ENCODE measurements at regions not wholly inside any gene's neighbourhood (a gene's known extent, or its start where the extent isn't known, plus 50 kb on each side); places are given as distances from the start of the nearest gene placed in this dataset.
"Not testable (repeated sequence)": the region's sequence is repeated elsewhere in the genome, so short reads cannot be mapped to it uniquely, and the experiment has no call there.

DNA sequence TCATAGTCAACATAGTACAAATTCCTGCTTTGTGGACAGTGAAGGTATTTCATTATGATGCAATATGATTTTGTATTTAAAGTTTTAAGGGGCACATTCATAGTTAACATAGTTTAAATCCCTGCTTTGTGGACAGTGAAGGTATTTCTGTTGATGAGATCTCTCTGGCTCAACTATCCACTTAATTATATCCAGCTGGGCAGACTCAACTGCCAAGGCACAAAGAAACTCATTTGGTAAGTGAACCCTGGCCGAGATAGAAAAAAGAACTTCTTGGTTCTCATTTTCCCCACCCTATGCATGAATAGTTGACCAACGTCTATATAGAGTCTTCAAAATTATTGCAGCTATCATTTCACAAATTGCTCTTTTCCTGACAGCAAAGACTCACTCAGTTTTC, 1194.6 kb downstream of the NCAM2 start:
- no peak for DNase-seq

DNA sequence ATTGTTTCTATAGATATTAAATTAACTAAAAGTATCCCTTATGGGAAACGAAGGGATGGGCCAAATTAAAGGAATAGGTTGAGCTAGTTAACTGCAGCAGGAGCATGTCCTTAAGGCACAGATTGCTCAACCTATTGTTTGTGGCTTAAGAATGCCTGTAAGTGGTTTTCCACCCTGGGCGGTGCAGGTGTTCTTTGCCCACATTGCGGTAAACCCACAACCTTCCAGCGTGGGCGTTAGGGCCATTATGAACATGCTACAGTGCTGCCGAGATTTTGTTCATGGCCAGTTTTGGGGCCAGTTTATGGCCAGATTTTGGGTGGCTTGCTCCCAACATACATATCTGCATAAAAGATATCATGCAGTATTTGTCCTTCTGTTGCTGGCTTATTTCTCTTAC, 1196.8 kb downstream of the NCAM2 start:
- not testable (repeated sequence) for DNase-seq

DNA sequence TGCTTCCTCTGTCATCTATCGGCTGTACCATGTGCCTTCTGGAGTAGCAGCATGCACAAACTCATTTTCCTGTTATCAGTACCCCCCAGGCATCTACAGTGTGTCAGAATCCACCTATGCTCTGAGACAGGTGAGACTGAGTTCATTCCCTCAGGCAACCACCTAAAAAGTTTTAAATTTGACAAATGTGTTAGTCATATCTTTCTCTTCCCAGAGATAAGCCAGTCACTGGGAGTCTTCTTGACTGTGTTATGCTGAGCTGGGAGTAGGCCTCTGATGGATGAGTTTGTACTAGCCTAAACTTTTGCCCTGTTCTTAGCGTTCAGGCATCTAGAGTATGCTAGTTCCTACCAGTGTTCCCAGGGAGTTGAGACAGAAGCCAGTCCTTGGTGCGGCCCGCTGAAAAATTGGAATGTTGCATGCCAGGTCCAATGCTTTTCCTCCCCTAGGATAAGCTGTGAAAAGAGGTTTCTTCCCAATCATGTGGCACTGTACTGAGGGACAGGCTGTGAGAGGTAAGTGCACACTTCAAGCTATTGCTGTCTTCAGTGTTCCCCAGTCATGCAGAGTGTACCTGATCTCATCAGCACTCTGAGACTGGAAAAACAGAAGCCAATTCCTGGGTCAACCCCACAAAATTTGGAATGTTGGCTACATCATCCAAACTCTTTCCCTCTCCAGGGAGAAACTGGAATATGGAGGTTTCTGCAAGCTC, 1202.3 kb downstream of the NCAM2 start:
- DNase-seq, result no peak

DNA sequence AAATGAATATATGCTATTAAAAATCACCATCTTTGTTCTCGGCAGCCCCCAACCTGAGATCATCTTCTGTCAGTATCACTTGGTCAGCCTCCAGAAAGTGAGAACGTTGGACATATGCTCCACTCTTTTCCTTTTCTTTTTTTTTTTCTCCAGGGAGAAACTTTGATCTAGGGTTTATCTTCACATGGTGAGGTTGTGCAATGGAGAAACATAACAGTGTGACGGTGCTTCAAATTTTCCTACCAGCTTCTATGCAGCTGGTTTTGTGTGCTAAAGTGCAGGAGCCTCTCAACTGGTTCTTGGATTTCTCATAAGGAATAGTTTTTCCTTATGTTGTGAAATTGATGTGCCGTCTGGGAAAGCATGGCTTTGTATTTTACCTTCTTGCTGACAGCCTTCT, 1202.9 kb downstream of the NCAM2 start:
- DNase-seq, result no peak

DNA sequence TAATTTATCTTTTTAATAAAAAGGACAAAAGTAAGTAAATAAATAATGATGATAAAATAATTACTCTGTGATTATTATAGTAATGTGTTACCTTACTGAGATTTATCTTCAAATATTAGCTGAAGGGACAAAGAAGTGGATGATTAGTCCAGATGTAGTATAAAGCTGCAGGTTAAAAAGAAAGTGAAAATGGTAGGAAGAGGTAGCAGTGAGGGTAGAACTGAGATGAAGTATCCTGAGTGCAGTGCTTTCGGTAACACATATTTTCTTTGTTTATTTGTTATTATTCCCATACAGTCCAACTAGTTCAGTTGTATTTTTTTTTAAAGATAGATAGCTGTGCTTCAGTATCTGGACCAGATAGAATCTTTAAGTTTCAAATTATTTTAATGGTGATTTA, 1203.5 kb downstream of the NCAM2 start:
- DNase-seq, result no peak

DNA sequence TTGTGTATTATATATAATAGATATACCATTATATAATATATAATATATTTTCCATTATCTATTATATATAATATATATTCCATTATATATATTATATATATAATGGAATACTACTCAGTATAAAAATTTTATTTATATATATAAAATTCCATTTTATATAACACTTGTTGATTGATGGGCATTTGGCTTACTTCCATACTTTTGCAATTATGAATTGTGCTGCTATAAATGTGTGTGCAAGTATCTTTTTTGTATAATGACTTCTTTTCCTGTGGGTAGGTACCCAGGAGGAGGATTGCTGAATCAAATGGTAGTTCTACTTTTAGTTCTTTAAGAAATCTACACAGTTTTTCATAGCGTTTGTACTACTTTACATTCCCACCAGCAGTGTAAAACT, 1211.1 kb downstream of the NCAM2 start:
- no peak for DNase-seq

DNA sequence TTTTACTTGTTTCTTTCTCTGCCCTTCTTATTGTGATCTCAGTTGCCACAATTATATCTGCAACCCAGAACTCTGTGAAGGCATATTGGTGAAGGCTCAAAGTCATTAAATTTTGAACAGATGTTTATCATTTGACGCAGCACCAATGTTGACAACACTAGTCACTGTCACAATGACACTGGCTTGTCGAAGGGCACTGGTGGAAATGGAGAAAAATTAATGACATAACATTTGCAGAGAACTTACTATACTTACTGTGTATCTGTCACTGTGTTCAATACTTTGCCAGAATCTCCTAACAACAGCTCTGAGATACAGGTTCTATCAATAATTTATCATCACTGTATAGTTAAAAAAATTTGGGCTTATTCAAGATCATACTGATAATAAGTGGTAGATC, 1213.7 kb downstream of the NCAM2 start:
- no peak for DNase-seq

DNA sequence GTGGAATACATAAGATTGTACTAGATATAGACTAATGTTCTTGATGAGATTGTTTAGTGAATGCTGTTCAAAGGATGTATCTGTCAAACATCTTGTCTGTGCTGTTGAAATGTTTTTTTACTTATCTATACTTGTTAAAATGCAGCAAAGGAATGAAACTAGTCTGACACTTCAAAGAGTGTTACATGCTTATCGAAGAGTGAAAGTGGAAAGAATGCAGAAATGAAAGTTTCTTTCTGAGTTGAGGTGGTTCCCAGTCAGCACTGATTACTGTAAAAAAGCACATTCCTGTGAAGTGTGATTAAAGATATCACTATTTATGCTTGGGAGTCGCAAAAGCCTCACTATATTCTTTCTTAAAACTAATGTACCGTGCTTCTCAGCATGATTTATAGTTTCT, 1225.2 kb downstream of the NCAM2 start:
- no peak for DNase-seq

DNA sequence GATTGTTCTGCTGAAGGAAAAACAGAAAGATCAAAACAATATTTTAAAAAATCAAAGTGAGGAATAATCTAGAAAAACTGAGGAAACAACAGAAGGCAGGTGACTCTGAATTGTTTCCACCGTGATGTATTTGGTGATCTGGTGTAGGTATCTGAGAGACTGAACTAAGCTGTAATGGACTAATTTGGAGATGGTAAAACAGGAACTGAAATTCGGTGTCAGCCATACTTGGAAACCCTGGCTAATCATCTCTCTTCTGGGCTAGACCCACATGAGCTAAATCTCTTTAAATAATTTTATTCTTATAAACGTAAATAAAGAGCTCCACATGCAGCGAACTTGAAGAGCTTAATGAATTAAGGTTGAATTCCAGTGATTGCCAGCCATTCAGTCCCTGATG, 1226.1 kb downstream of the NCAM2 start:
- no peak for DNase-seq

DNA sequence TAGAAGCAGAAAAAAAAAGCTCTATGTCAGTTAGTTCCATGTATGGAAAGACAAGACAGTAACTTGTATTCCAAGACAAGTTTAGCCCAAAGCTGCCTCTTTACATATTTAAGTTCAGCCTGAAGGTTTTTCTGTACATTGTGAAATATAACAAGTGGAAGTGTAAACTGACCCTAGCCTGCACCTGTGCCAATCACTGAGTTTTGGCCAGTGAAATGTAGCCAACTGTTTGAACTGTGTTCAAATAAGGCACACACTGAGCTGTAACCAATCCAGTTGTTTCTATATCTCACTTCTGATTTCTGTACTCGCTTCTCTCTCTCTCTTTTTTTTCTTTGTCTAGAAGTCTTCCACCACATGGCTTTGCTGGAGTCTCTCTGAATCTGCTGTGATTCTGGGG, 1227.1 kb downstream of the NCAM2 start:
- no peak for DNase-seq

DNA sequence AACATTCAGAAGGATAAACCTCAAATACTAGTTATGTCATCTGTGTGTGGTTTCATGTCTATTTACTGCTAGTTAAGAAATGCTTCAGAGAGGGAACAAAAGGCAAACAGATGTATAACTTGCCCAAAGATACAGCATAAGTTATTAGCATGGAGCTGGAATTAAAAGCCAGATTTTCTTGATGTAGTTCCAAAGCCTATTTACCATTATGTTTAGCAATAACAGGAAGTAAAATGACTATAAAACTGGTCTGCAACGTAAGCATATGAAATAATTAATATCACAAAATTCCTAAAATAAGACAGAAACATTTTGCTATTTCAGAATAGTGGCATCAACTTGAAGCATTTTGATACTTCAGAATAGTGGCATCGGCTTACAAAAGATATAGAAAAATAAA, 1232.8 kb downstream of the NCAM2 start:
- no peak for DNase-seq

DNA sequence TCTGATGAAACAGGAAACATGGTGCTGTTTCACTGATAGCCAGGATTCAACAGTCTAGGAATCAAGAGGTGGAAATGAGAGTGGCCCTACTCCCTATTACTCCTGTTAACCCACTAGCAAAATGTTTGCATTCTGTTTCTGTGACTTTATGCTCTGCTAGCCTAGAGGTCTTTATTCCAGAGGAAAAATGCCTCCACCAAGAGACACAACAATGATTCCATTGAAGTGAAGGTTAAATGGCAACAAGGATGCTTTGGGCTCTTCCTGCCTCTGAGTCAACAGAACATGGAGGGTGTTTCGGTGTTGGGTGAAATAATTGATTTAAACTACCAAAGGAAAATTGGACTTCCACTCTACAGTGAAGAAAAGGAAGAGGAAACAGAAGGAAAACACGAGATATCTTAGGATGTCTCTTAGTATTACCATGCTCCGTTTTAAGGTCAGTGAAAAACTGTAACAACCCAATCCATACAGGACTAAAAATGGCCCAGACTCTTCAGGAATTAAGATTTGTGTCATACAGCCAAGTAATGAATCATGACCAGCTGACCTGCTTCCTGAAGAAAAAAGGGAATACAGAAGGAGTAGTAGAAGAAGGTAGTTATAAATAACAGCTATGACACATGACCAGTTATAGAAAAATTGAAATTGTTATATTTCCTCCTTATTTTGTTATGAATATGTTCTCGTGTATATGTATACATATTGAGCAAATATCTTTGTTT, 1237.8 kb downstream of the NCAM2 start:
- DNase-seq, result no peak

DNA sequence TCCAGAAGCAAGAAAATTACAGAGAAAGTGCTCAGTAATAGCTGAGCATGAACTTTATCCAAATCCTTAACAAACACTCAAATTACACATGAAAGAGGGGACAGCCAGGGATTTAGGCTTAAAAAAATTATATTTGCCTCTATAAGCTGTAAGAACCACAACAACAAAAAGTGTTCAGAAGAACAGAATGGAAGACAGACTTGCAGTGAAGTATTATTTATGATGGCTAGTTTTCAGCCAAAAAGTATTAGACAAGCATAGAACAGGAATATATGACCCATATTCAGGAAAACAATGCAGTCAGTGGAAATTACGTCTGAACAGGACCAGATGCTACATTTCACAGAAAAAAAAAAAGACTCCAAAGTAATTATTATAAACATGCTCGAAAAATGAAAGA, 1246.3 kb downstream of the NCAM2 start:
- DNase-seq, result no peak

DNA sequence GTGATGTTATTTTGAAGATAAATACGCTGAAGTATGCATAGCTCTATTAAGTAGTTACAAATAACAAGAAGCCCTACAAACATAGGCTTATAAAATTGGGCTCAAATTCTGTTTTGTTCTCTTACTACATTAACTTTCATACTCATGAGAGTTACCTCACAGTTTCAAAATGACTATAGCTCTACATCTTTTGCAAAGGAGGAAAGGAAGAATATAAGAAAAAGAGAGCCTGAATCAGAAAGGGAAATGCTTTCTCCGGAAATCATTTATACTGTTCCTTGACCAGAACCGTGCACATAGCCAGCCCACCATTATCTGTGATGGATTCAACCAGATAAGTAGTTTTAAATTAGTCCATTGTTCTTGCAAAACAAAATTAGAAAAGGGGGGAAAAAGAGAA, 1252.1 kb downstream of the NCAM2 start:
- DNase-seq, result no peak

DNA sequence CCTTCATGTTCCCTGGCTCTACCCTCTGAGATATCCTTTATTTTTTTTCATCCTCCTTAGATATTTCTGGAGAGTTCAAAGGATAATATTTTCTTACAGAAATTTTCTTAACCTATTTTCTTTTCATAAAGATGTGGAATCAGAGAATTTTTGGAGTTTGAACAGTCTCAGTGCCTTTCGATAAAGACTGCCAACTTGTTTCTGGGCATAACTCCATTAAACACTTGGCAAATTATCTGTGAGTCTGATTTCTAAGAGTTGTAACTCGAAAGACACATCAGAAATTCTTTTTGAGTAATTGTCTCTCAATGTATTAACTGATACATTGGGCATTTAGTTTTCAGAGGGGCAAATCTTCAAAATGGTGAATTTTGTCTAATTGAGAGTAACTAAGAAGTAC, 1255.6 kb downstream of the NCAM2 start:
- no peak for DNase-seq

DNA sequence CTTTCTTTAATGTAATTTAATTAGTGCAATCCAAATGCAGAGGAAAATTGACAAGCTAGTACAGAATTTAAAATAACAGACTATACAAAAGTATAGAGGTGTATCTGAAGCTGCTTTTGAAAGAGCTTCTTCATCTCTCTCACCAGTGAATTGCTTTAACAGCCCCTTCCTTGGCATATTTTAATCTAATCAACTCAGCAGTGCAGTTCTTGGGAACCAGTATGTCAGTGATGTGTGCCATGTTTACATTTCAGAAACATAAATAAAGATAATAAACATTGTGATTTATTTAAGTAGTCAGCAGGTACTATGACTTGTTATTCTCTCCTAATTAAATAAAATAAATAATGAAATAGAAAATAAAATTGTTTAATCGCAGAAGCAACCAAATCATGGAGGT, 1260.6 kb downstream of the NCAM2 start:
- no peak for DNase-seq

DNA sequence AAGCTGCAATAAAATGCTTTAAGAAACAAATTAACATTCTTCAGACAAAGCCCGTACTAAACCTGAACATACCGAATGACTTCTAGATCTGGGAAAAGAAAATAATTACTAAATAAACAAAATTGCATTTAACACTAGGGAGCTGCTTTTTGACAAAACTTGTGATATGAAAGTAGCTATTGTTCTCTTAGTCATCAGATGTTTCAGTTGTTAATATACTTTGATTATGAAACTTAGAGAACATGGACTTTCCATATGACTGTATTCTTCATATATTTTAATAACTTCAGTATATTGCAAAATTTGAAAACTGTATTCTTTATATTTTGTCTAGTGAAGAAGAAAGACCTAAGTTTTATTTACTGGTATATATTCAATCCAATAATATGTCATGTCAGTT, 1262.1 kb downstream of the NCAM2 start:
- DNase-seq, result no peak

DNA sequence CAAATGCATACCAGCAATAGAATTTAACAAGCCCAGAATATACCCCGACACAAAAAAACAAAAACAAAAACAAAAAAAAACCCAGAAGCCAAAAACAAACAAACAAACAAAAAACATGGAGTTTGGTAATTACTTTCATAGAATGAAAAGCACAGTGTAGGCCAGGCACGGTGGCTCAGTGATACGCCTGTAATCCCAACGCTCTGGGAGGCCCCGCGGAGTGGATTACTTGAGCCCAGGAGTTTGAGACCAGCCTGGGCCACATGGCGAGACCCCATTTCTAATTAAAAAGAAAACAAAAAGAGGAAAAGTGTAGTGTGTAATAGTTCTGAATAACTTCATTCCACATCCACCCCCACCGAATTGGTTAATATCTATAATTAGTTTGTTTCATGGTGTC, 1265.7 kb downstream of the NCAM2 start:
- no peak for DNase-seq

DNA sequence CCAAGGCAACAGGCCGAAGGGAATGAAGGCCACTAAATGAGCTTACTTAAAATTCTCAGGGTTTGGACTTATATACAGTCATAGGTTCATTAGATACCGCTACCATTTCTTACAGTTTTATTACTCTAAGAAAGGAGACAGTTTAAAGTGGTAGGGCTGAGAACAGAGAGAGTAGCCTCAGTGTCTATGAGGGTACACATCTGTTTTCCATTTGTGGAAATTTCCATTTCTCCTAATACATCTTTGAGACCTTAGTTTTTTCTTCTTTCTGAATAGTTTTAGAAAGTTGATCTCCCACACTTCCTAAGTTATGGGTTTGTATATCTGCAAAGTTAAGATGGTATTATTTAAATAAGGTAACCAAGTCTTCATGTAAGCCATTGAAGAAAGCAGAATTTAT, 1279.1 kb downstream of the NCAM2 start:
- DNase-seq, result no peak

DNA sequence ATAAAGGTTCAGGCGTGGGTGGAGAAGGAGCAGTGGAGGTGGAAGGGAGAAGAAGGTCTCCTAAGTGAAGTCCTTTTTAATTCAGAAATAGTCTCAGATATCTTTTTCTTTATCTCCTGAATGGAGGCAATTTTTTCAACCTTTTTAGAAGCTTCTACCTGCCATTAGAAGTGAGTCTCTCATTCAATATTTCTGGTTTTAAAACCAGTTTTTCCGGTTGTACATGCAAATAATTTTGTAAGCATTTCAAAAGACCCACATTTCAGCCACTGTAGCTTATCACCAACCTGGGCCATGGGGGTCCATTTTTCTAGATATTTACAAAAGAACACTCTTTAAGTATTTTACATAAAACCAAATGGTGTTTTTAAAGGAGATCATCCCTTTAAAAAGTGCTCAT, 1280.2 kb downstream of the NCAM2 start:
- DNase-seq, result no peak

DNA sequence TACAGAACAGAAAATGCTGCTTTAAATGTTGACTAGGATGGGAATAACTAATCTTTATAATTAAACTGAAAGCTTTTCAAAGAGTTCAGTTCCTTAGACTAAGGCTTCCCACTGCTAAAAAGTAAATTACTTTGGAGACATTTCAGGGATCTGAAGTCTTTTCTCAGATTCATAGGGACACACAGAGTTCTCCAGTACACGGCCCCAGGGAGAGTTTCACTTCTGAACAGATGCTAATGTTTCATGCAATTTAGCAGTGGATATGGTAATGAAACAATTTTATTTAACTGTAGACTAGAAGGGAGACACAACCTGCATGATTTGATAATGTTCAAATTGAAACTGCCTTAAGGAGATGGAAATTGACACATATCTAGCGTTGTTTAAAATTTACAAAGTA, 1282.6 kb downstream of the NCAM2 start:
- no peak for DNase-seq

DNA sequence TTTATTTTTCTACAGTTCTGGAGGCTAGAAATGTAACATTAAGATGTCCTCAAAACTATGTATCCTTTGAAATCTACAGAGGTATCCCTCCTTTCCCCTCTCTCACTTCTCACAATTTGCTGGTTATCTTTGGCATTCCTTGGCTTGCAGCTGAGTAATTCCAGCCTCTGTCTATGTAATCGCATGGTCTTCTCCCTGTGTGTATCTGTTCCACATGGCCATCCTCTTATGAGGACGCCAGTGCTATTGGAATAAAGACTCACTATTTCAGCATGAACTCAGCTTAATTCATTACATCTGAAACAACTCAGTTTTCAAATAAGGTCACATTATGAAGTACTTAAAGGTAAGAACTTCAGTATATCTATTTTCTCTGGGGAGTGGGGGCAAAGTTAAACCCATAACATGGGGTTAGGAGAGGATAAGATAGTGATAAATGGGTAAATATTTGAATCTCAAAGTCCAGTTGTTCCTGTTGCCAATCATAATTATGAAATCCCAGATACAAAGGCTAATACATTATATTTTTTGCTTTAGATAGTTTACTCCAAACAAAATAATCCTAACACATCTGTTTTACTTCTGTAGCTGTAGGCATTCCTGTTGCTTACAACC, 1290.8 kb downstream of the NCAM2 start:
- no peak for DNase-seq

DNA sequence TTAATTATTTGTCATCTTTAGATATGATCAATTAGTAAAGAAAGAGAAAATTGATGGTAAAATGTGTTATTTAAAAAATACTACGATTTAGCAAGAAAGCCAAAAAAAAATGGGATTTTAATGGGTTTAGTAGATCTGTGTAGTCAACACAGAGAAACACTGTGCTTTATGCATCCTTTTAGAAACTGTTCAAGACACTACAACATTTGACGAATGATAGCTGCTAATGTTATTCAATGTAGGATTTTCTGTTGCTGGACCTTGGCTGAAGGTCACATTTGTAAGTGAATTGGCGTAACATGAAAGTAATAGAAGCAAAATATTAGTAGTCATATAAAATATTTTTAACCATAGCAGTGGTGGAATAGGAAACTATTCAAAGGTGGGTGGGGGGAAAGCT, 1293.9 kb downstream of the NCAM2 start:
- no peak for DNase-seq

DNA sequence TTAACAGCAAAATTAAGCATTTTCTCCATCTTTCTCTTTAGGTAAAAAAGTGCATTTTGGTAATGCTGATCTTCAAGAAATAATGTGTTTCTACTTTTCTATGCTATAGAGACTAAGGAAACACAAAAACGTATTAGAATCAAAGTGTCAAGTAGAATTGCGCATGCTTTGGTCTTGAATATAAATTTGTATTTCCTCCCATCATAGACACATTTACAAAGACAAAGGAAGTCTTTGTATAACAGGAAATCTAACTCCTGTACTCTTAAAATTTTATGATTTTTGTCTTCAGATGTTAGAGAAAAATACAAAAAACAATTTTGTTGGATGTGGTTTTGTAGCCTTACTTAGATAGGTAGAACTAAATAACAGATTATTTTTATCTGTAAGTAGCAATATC, 1299.4 kb downstream of the NCAM2 start:
- no peak for DNase-seq
